Right lobe of liver (tissue), 4 donors: ENCODE measurements at regions not wholly inside any gene's neighbourhood (a gene's known extent, or its start where the extent isn't known, plus 50 kb on each side); places are given as distances from the start of the nearest gene placed in this dataset.

ENCODE experiments used
- CTCF ChIP-seq, 4 donors: fragments of 200-600 bp in 3 of 4; fragments of 450-650 bp in 1 of 4; IDR thresholded peaks; one replicate each; pipeline versions ENCODE4 v1.5.1 to v1.8.0; 2016 to 2022; ENCODE audit warnings: antibody characterized with exemption in 4 of 4, mild to moderate bottlenecking in 2 of 4
- POLR2A ChIP-seq: fragments of 450-650 bp; IDR thresholded peaks from one replicate; pipeline ENCODE4 v1.6.1; 2017; ENCODE audit warnings: antibody characterized with exemption, mild to moderate bottlenecking
- donor health status: DM: no; HTN: no; CAD: no.
- donor health status: DM: no; HTN: no; CAD: no.
- donor health status: DM: no; HTN: yes; CAD: no.

- TF ChIP-seq CTCF (IDR thresholded peaks at IDR 0.05) = no peak
- TF ChIP-seq POLR2A = no peak
Observed at GRCh38 chr18:78908462-78909260, 71.0 kb upstream of the SALL3 start.
